Stimulated activated CD8-positive, alpha-beta memory T cell treated with anti-CD3 and anti-CD28 coated beads, Interleukin-7, amount 100 ng/mL, for 48 hours (primary cell): ENCODE measurements at regions not wholly inside any gene's neighbourhood (a gene's known extent, or its start where the extent isn't known, plus 50 kb on each side); places are given as distances from the start of the nearest gene placed in this dataset.

Experiments used
- DNase-seq, 2 donors: peaks; one replicate each; pipeline ENCODE4 v3.0.0-alpha.2; 2020; ENCODE audit warnings: low read depth in 1 of 2; ENCODE audit errors: extremely low read depth in 1 of 2

DNA sequence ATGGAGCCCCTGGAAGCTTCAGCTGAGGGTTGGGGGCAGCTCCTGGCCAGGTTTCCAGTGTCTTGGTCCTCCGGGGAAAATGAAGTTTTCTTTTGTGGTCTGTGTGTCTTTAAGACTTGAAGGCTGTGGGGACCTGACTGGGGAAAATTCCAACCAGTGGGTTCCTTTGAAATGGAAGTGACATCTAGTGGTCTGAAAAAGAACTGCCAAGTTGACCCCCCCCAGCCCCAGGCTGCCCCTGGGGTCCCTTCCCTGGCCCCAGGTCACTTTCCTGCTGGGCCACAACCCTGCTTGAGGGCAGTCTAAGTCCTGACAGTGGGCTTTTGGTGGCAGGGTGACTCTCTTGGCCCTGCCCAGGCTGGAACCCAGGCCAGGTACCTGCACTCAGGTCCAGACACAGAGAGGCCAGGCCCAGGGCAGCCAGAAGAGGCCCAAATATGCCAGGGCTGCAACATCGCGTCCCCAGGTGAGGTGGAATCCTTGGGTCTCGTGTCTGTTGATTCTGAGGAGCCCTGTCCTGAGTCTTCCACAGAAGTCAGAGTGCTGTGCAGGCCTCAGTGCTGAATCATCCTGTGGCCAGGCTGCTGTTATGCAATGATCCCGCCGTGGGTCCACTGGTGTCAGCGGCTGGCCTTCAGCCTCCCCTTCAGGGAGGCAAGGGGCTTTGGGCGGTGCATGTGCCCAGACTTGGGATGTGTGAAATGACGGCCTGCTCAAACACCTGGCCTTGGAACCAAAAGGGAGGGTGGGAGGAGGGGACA lies 68.4 kb downstream of the VEGFA start:
- DNase-seq = no peak

DNA sequence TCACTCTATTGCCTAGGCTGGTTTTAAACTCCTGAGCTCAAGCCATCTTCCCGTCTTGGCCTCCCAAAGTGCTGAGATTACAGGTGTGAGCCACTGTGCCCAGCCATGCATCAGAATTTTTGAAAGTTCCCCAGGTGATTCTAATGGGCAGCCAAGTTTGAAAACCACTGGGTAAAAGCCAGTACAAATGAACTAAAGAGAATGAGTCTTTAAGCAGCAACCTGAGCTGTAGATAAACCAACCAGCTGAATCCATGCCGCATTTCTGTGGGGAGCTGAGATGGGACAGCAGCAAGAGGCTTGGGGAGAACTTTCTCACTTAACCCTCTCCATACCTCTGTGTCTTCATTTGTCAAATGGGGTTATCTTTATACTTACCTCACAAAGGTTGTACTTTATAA lies 67.5 kb downstream of the VEGFA start:
- no peak for DNase-seq

DNA sequence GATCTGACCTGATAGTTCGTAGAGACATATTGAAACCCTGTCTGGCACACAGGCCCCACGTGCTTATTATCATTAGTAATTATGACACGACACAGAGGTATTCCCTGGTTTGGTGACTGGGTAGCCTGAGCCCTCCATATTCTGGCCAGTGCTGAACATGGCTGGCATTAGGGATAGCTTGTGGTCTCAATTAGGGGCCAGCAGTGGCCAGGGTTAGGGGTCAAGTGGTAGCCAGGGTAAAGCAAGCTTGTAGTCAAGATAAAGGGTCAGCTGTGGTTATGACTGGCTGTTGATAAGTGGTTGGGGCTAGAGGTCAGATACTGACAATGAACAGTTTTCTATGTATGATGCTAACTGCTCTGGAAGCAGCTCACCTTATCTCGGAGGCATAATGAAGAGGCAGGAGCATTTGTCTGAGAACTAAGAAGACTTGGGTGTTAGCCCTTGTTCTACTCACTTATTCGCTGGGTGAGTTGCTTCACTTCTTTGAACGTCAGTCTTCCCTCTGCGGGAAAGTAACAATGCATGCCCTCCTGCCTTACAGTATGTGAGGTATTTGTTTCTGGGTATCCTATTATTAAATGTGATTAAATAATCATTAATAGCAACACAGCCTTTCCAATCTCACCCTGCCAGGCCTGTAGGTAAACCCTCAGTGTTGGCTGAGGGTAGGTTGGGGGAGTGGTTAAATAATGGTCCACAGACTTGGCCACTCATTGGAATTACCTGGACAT lies 66.7 kb downstream of the VEGFA start:
- no peak for DNase-seq
